ENCODE measurements at regions not wholly inside any gene's neighbourhood (a gene's known extent, or its start where the extent isn't known, plus 50 kb on each side); places are given as distances from the start of the nearest gene placed in this dataset.
"Not testable (repeated sequence)": the region's sequence is repeated elsewhere in the genome, so short reads cannot be mapped to it uniquely, and the experiment has no call there.

DNA sequence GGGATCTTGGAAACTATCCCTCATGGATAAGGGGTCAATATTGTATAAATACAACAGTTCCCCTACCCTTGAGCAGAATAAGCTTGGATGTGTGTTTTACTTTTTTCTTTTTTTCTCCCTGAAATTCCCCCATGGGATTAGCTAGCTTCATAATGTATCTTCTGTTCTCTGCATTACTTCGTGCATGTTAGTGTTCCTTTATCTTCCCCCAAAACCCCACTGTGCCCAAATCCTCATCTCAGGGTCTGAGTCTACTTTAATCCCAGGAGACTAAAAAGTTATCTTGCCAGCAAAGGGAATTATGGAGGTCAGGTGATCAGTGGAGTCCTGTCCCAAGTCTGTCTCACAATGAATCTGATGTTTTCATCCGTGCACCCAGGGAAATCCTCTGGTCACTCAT, 217.5 kb upstream of the CNTNAP4 start:
- no peak for DNase-seq
- Histone ChIP-seq H3K4me1 (ENCODE audit: control insufficient read depth, insufficient read depth, low read length) (no peaks in the 10 kb centered on the region), H3K9me3 (ENCODE audit: control insufficient read depth, low read depth, low read length) (no peaks in the 10 kb centered on the region), H3K36me3 (ENCODE audit: control insufficient read depth, insufficient read depth, low read length) (no peaks in the 10 kb centered on the region), H3K4me3 (ENCODE audit: low read length) (no peak overlapping the region), H3K27me3 (ENCODE audit: control insufficient read depth, insufficient read depth, low read length) (no peaks in the 10 kb centered on the region), H3K27ac (ENCODE audit: low read length) (no peak overlapping the region)
- no CpG with 5 or more reads among the region's 2 CpGs for WGBS (ENCODE audit: insufficient coverage, low lambda C conversion rate)

DNA sequence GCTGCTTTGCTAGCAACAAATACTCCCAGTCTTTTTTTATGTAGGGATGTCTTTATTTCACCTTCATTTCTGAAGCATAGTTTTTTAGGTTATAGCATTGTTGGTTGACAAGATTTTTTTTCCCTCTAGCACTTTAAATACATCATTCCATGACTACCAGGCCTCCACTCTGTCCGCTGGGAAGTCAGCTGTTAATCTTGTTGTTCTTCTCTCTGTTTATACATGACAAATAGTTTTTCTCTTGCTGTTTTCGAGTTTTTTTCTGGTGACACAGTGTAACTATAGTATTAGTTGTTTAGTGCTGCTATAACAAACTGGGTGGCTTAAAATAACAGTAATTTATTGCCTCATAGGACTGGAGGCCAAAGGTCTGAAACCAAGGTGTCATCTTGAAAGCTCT, 205.5 kb upstream of the CNTNAP4 start:
- 88% methylated on average over 1 of the region's 2 CpGs for WGBS (ENCODE audit: insufficient coverage, low lambda C conversion rate)
- no peak overlapping the region for H3K4me3 ChIP-seq (ENCODE audit: low read length)
- H3K9me3 ChIP-seq (ENCODE audit: control insufficient read depth, low read depth, low read length): no peaks in the 10 kb centered on the region
- no peak overlapping the region for H3K27ac ChIP-seq (ENCODE audit: low read length)
- no peak for DNase-seq
- no peaks in the 10 kb centered on the region for H3K36me3 ChIP-seq (ENCODE audit: control insufficient read depth, insufficient read depth, low read length)
- no peaks in the 10 kb centered on the region for H3K4me1 ChIP-seq (ENCODE audit: control insufficient read depth, insufficient read depth, low read length)
- H3K27me3 ChIP-seq (ENCODE audit: control insufficient read depth, insufficient read depth, low read length): no peaks in the 10 kb centered on the region

DNA sequence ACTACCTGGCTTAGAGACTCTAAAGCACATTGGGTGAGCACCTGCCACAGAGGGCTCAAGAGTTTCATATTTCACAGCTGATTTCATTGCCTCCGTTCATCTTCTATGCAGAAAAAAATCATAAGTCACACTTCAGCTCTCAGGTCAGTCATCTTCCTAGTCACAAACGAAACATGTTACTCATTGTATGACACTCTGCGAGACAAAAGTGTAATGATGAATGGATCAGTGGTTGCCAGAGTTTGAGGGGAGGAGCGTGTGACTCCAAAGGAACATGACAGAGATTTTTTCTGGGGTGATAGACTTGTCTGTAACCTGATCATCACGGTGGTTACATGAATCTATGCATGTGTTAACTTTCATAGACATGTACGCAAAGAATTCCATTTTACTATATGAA, 195.2 kb upstream of the CNTNAP4 start:
- no peak for DNase-seq
- no peaks in the 10 kb centered on the region for H3K4me1 ChIP-seq (ENCODE audit: control insufficient read depth, insufficient read depth, low read length)
- no peak overlapping the region for H3K27ac ChIP-seq (ENCODE audit: low read length)
- H3K36me3 ChIP-seq (ENCODE audit: control insufficient read depth, insufficient read depth, low read length): no peaks in the 10 kb centered on the region
- H3K27me3 ChIP-seq (ENCODE audit: control insufficient read depth, insufficient read depth, low read length): no peaks in the 10 kb centered on the region
- no peak overlapping the region for H3K4me3 ChIP-seq (ENCODE audit: low read length)
- WGBS (ENCODE audit: insufficient coverage, low lambda C conversion rate): 80% methylated on average over 1 of the region's 6 CpGs
- H3K9me3 ChIP-seq (ENCODE audit: control insufficient read depth, low read depth, low read length): no peaks in the 10 kb centered on the region

DNA sequence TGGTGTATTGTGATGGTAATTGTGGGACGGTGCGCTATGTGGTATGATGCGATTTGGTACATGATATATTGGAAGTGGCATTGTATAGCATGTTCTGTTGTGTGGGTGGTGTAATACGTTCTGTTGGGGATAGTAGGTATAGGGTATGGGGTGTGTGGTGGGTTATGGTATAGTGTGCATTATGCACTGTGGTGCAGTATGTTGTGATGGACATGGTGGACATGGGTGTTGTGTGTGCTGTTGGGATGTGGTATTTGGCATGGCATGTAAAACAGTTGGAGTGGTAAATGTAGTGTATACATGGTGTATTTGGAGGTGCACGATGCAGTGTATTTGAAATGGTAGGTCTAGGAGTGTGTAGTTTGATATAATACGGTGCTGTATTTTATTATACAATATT, 170.6 kb upstream of the CNTNAP4 start:
- Histone ChIP-seq H3K4me3 (ENCODE audit: low read length) (no peak overlapping the region), H3K36me3 (ENCODE audit: control insufficient read depth, insufficient read depth, low read length) (no peaks in the 10 kb centered on the region), H3K27me3 (ENCODE audit: control insufficient read depth, insufficient read depth, low read length) (no peaks in the 10 kb centered on the region), H3K4me1 (ENCODE audit: control insufficient read depth, insufficient read depth, low read length) (no peaks in the 10 kb centered on the region), H3K27ac (ENCODE audit: low read length) (no peak overlapping the region), H3K9me3 (ENCODE audit: control insufficient read depth, low read depth, low read length) (no peaks in the 10 kb centered on the region)
- DNase-seq: no peak
- 100% methylated on average over 2 of the region's 6 CpGs for WGBS (ENCODE audit: insufficient coverage, low lambda C conversion rate)

DNA sequence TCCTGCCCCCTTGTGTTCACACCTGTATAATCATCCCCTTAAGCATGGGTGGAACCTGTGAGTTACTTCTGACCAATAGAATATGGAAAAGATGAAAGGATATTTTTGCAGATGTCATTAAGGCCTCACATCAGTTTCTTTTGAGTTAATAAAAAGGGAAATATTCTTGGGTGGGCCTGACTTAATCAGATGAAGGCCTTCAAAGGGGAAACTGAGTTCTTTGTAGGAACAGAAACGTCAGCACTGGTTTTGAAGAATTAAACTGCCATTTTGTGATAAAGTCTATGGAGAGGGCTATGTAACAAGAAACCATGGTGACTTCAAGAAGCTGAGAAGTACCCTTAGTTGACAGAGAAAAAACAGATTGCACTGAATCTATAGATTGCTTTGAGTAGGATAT, 168.7 kb upstream of the CNTNAP4 start:
- Histone ChIP-seq H3K4me1 (ENCODE audit: control insufficient read depth, insufficient read depth, low read length) (no peaks in the 10 kb centered on the region), H3K9me3 (ENCODE audit: control insufficient read depth, low read depth, low read length) (no peaks in the 10 kb centered on the region), H3K36me3 (ENCODE audit: control insufficient read depth, insufficient read depth, low read length) (no peaks in the 10 kb centered on the region), H3K27ac (ENCODE audit: low read length) (no peak overlapping the region), H3K27me3 (ENCODE audit: control insufficient read depth, insufficient read depth, low read length) (no peaks in the 10 kb centered on the region), H3K4me3 (ENCODE audit: low read length) (no peak overlapping the region)
- DNase-seq: no peak
- WGBS (ENCODE audit: insufficient coverage, low lambda C conversion rate): no CpG with 5 or more reads among the region's 1 CpG

DNA sequence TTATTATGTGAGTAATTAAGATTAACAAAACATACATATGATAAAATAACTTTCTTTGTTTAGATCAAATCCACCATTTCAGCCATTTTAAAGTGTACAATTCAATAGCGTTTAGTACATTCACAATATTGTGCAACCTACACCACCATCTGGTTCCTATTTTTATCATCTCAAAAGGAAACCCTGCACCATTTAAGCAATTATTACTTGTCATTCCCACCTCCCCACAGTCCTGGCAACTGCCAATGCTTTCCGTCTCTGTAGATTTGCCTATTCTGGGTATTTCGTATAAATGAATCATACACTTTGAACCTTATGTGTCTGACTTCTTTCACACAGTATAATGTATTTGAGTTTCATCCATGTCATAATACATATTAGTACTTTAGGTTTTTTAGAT, 162.5 kb upstream of the CNTNAP4 start:
- H3K27me3 ChIP-seq (ENCODE audit: control insufficient read depth, insufficient read depth, low read length): no peaks in the 10 kb centered on the region
- no peaks in the 10 kb centered on the region for H3K36me3 ChIP-seq (ENCODE audit: control insufficient read depth, insufficient read depth, low read length)
- H3K4me3 ChIP-seq (ENCODE audit: low read length): no peak overlapping the region
- H3K9me3 ChIP-seq (ENCODE audit: control insufficient read depth, low read depth, low read length): no peaks in the 10 kb centered on the region
- no peak for DNase-seq
- no peaks in the 10 kb centered on the region for H3K4me1 ChIP-seq (ENCODE audit: control insufficient read depth, insufficient read depth, low read length)
- H3K27ac ChIP-seq (ENCODE audit: low read length): no peak overlapping the region
- no CpG with 5 or more reads among the region's 3 CpGs for WGBS (ENCODE audit: insufficient coverage, low lambda C conversion rate)

DNA sequence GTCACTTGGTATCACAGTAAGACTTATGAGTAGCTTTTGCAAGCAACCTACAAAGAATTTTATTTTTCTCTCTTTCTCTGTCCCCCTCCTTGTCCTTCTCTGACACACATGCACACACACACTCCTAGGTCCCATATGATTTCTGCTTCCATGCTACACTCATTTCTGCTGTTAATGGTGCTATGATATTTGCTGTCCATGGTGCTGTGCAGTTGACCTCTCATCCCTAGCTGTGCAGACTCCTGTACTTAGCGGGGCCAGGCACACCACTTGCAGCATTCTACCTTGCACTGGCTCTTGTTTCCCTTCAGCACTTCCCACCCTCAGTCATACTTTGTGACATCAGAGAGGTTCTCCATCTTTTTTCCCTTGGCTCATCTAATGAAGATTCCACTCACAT, 158.9 kb upstream of the CNTNAP4 start:
- Histone ChIP-seq H3K36me3 (ENCODE audit: control insufficient read depth, insufficient read depth, low read length) (no peaks in the 10 kb centered on the region), H3K27ac (ENCODE audit: low read length) (no peak overlapping the region), H3K4me1 (ENCODE audit: control insufficient read depth, insufficient read depth, low read length) (no peaks in the 10 kb centered on the region), H3K27me3 (ENCODE audit: control insufficient read depth, insufficient read depth, low read length) (no peaks in the 10 kb centered on the region), H3K4me3 (ENCODE audit: low read length) (no peak overlapping the region), H3K9me3 (ENCODE audit: control insufficient read depth, low read depth, low read length) (no peaks in the 10 kb centered on the region)
- WGBS (ENCODE audit: insufficient coverage, low lambda C conversion rate): 80% methylated on average over 1 of the region's 1 CpG
- no peak for DNase-seq

DNA sequence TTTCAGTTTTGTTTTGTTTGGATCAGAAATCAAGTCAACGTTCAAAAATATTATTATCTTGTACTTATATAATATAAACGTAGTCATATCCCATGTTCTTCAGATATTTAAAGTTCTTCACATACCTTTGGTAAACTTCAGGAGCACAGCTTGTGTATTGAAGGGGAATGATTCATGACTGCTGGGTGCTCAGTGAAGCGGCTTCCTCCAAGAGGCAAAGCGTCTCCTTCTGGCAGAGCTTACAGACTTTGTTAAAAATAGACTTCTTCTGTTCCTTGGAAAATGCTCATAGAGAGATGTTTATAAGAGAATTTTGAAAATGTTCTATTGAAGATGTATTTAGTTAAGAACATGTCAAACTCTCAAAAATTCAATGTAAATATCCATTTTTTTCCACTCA, 155.6 kb upstream of the CNTNAP4 start:
- 83% methylated on average over 1 of the region's 4 CpGs for WGBS (ENCODE audit: insufficient coverage, low lambda C conversion rate)
- no peak for DNase-seq
- H3K27me3 ChIP-seq (ENCODE audit: control insufficient read depth, insufficient read depth, low read length): no peaks in the 10 kb centered on the region
- no peaks in the 10 kb centered on the region for H3K4me1 ChIP-seq (ENCODE audit: control insufficient read depth, insufficient read depth, low read length)
- no peak overlapping the region for H3K4me3 ChIP-seq (ENCODE audit: low read length)
- H3K27ac ChIP-seq (ENCODE audit: low read length): no peak overlapping the region
- no peaks in the 10 kb centered on the region for H3K9me3 ChIP-seq (ENCODE audit: control insufficient read depth, low read depth, low read length)
- H3K36me3 ChIP-seq (ENCODE audit: control insufficient read depth, insufficient read depth, low read length): no peaks in the 10 kb centered on the region

DNA sequence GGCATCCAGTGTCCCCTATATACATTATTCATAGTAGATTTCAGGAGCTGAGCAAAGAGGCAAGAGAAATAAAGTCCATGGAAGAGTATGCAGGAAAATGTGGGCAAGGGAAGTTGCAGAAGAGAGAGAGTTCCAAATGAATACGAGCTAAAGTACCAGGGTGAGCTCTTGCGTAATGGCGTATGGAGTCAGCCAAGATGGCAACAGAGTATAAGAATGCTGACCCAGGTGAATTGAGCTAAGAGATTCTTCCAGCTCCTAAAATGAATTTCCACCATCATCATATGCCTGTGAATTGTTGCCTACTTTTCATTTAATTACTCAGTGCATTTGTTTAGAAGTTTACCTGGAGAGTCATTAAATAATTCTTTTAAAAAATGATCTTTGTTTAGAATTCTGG, 153.2 kb upstream of the CNTNAP4 start:
- Histone ChIP-seq H3K4me1 (ENCODE audit: control insufficient read depth, insufficient read depth, low read length) (no peaks in the 10 kb centered on the region), H3K36me3 (ENCODE audit: control insufficient read depth, insufficient read depth, low read length) (no peaks in the 10 kb centered on the region), H3K9me3 (ENCODE audit: control insufficient read depth, low read depth, low read length) (no peaks in the 10 kb centered on the region), H3K27ac (ENCODE audit: low read length) (no peak overlapping the region), H3K27me3 (ENCODE audit: control insufficient read depth, insufficient read depth, low read length) (no peaks in the 10 kb centered on the region), H3K4me3 (ENCODE audit: low read length) (no peak overlapping the region)
- WGBS (ENCODE audit: insufficient coverage, low lambda C conversion rate): no CpG with 5 or more reads among the region's 3 CpGs
- no peak for DNase-seq

DNA sequence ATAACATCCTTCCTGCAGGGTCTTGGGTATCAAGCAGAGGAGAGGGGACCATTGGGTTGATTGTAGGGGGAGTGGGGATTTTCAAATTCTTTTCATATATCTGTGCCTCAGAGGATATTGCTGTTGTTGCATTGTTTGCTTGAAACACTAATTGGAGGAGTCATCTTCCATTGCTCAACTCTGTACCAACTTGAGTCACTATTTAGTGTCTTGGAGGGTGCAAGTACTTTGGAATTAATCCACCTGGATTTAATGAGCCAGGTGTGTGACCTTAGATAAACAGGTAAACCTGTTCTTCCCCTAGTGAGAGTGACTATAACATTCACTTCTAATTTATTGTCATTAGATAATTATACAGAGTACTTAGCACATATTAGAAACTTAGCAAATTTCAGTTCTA, 151.3 kb upstream of the CNTNAP4 start:
- no peaks in the 10 kb centered on the region for H3K27me3 ChIP-seq (ENCODE audit: control insufficient read depth, insufficient read depth, low read length)
- H3K4me1 ChIP-seq (ENCODE audit: control insufficient read depth, insufficient read depth, low read length): no peaks in the 10 kb centered on the region
- DNase-seq: no peak
- H3K27ac ChIP-seq (ENCODE audit: low read length): no peak overlapping the region
- no peaks in the 10 kb centered on the region for H3K36me3 ChIP-seq (ENCODE audit: control insufficient read depth, insufficient read depth, low read length)
- no peaks in the 10 kb centered on the region for H3K9me3 ChIP-seq (ENCODE audit: control insufficient read depth, low read depth, low read length)
- no peak overlapping the region for H3K4me3 ChIP-seq (ENCODE audit: low read length)

DNA sequence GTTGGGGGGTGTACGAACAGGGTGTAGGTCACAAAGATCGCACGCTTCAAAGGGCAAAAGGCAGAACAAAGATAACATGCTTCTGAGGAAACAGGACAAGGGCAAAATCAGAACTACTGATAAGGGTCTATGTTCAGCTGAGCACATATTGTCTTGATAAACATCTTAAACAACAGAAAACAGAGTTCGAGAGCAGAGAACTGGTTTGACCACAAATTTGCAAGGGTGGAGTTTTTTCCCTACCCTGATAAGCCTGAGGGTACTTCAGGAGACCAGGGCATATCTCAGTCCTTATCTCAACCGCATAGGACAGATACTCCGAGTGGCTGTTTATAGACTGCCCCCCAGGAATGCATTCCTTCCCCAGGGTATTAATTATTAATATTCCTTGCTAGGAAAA, 139.1 kb upstream of the CNTNAP4 start:
- H3K4me1 ChIP-seq (ENCODE audit: control insufficient read depth, insufficient read depth, low read length); DNase-seq; H3K27me3 ChIP-seq (ENCODE audit: control insufficient read depth, insufficient read depth, low read length); H3K9me3 ChIP-seq (ENCODE audit: control insufficient read depth, low read depth, low read length); H3K4me3 ChIP-seq (ENCODE audit: low read length); H3K27ac ChIP-seq (ENCODE audit: low read length); H3K36me3 ChIP-seq (ENCODE audit: control insufficient read depth, insufficient read depth, low read length): not testable (repeated sequence)
- WGBS (ENCODE audit: insufficient coverage, low lambda C conversion rate): 10% methylated on average over 2 of the region's 6 CpGs
